HK-2 (cell line): ENCODE measurements at regions not wholly inside any gene's neighbourhood (a gene's known extent, or its start where the extent isn't known, plus 50 kb on each side); places are given as distances from the start of the nearest gene placed in this dataset.
"Not testable (repeated sequence)": the region's sequence is repeated elsewhere in the genome, so short reads cannot be mapped to it uniquely, and the experiment has no call there.

Experiments
- DNase-seq: peaks from one replicate; pipeline ENCODE4 v3.0.0-alpha.2; 2018; ENCODE audit not compliant: unreplicated experiment

- no peak for DNase-seq
Measured at GRCh38 chr18:60202708-60203107, 169.9 kb downstream of the MC4R start.

DNA sequence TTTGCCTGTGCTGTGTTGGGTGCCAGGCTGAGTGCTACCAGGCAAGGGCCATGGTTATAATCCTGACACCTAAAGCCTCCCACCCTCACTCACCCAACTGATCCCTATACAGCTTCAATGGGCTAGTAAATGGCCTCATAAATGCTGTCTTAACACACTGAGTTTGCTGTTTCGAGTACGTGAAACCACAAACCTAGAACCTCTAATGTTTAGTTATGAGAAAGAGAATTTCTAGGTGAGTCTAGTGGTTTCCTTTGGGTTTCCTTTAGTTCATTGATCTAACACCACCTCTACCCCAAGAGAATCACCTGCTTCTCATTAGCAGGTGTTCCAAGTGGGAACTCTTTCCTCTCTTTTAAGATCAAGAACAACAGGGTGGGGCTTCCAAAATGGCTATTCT, 172.0 kb downstream of the MC4R start:
- no peak for DNase-seq

DNA sequence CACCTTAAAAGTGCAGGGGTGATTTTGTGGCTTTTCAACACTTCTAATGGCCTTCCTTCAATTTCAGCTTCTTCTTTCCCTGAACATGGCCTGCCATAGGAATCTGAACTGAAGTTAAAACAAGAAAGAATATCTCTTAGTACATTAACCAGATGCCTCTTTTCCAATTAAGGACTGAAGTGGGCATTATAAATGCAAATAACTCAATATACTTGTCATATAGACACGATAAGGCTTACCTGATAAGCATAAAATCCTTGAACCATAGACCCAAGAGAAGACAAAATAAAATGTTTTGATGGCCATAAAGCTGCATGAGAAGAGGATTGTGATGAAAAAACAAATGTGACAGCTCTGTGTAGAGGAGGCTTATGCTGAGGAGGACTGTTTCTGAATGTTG, 173.1 kb downstream of the MC4R start:
- no peak for DNase-seq

DNA sequence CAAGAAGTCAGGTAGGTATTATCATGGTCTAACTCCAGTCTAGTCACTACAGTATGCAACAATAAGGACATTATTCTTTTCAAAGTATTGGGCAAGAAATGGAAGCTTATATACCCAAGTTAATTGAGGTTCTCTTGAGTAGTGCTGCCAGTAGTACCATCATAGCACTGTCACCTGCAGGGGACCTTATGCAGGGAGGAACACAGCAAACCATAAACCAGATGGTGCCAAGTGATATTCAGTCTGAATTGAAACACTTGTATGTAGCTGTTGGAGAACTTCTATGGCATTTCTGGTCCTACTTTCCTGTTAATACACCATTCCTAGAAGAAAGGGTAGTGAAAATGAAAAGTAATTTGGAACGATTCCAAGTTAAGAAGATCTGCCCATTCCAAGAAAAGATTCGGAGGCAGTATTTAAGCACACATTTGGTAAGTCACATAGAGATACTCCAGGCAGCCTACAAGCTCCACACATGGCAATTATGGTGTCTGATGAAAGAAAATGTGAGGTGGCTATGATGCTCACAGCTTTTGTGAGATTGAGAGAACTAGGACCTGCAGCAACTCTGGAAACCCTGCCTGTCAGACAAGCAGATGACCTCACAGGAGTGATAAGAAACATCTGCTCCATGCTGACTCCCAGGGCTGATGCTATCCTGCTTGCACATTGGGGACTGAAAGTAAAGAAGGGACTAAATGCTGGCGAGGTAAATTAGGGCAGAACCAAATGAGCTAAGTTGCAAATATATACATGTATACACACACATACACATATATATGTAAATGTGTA, 174.7 kb downstream of the MC4R start:
- no peak for DNase-seq

- no peak for DNase-seq
Measured at GRCh38 chr18:60196836-60197606, 175.6 kb downstream of the MC4R start.

- DNase-seq = no peak
Measured at GRCh38 chr18:60193780-60194179, 178.8 kb downstream of the MC4R start.

- DNase-seq = no peak
Measured at GRCh38 chr18:60191926-60192325, 180.6 kb downstream of the MC4R start.

DNA sequence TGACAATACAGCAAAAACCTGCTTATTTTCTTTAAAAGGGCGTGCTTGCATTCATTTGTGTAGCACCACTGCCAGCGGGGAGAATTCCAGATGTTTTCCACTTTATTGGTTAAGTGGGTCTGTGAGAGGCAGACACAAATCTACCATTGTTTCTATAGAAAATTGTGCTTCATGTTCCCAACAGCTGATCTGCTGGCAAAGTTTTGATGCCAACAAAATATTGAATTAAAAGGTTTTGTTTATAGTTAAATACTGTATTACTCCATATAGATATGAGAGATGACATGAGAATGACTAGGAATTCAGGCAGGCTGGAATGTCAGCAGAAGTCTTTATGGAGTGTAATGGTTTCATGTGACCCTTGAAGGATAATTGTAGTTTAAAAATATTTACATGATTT, 182.7 kb downstream of the MC4R start:
- DNase-seq = no peak

DNA sequence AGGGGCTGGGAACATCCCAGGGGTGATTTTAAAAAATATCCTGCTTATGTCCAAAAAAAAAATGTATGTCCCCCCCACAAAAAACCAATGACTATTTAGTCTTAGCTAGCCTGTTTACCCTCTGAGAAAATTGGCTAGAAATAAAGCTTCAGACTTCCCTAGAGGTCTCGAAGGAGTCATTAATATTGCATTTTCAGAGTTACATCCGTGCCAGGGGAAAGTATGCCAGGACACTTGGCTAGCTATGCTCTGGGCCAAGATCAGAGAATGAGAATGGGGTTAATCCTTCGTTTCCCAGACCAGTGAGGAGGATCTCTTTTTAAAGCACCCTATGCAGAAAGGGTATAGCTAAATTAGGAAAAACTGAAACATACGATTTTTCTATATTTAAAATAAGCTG, 183.6 kb downstream of the MC4R start:
- DNase-seq = no peak

DNA sequence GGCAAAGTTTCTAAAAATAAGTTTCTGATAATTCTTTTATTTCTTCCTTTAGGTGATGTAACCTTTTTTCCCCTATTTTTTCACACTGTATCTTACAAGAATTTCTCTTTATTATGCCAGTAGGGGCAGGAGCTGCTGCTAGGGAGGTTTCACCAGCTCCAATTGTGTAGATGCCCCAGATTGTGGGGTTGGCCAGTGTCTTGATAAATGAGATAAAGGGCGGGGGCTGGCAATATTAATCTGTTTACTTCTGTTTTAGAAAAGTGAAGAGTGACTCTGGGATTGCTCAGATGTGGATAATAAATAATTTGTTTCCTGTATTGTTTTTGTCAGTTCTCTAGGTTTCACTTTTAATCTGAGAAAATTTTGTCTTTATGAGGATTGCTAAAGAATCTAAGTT, 190.4 kb downstream of the MC4R start:
- DNase-seq = no peak

DNA sequence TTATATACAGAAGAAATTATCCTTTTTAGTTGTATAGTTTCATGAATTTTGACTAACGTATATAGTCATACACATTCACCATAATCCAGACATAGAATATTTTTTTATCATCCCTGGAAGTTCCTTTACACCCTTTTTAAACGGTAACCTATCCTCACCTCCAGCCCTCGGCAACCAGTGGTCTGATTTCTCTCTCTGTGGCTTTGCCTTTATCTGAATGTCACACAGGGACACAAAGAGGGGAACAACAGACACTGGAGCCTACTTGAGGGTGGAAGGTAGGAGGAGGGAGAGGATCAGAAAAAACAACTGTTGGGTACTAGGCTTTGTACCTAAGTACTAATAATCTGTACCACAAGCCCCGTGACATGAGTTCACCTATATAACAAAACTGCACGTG, 191.9 kb downstream of the MC4R start:
- DNase-seq = no peak

DNA sequence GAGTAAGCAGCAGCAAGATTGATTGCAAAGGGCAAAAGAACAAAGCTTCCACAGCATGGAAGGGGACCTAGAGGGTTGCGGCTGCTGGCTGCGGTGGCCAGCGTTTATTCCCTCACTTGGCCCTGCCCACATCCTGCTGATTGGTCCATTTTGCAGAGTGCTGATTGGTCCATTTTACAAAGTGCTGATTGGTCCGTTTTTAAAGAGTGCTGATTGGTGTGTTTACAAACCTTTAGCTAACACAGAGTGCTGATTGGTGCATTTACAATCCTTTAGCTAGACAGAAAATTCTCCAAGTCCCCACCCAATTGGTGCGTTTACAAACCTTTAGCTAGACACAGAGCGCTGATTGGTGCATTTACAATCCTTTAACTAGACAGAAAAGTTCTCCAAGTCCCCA, 194.4 kb downstream of the MC4R start:
- not testable (repeated sequence) for DNase-seq

DNA sequence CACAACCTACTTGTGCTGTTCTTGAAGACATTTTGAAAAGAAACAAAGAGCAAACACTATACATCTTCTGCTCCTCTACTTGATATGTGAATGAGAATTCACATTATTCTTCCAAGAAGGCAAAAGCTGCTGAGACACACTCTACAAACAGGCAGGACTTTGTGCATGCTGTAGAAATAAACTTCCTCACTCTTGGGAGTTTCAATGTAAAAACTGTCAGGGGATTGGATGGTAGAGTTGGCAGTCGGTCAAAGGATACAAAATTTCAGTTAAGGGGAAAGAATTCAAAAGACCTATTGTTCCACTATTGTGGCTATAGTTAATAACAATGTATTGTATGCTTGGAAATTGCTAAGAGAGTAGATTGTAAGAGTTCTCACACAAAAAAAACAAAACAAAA, 196.3 kb downstream of the MC4R start:
- DNase-seq = no peak

DNA sequence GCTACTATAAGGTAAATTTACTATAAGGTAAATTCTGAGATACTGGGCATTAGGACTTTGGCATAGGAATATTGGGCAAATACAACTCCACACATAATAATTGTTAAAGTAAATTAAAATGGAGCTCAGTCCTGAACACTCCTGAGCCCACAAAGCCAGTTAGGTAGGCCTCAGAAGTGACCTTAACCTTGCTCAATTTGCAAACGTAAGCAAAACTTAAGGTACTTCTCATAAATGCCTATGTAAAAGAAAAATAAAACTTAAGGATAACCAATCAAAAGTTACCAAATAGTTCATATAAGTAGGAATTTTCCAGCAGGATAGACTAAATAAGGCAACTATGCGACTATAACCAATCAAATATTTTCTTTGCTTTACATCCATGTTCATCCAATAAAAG, 197.7 kb downstream of the MC4R start:
- no peak for DNase-seq

DNA sequence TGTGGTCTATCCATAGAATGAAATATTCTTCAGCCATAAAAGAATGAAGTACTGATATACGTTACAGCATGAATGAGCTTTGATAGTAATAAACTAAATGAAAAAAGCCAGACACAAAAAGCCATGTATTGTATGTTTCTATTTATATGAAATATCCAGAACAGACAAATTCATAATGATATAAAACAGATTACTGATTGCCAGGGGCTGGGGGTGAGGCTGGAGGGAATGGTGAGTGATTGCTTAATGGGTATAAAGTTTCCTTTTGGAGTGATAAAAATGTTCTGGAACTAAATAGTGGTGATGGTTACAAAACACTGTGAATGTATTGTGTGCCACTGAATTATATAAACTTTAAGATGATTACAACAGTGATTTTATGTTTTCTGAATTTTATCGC, 200.5 kb downstream of the MC4R start:
- no peak for DNase-seq

DNA sequence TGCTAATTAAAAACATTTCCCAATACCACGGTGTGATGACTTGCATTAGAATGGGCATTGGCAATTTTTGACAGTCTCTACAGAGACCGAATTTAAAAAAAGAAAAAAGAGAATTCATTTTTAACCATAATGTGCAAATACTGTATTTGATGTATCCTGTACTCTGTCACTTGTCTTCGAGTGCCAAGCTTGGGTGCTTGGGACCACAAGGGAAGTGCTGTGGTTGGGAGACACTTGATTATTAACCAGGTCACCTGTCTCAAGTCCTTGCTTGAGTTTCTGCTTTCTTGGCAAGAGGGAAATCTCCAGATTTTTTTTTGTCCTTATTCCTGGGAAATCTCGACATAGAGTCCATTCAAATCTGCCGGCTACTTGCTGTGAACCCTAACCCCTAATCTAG, 209.0 kb downstream of the MC4R start:
- DNase-seq = no peak

- no peak for DNase-seq
Measured at GRCh38 chr18:60162388-60162787, 210.2 kb downstream of the MC4R start.

GRCh38 chr18:60157810-60158209, 214.8 kb downstream of the MC4R start:
- DNase-seq = no peak

DNA sequence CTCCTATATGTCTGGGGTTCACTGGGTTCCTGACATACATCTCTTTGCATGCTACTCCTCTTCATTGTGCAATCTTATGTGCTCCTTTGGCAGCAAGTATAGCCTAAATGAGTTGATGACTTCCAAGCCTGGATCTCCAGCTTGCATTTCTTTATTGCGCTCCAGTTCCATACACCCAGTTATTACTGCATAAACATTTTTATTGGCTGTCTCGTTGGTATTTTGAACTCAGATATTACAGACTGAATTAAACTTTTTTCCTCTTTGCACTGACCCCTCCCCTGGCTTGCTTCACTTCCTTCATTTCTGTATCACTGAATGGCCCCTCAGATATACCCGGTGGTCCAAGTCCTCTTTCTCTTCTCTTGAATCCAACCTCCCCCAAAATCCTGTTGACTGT, 219.2 kb downstream of the MC4R start:
- DNase-seq = no peak

DNA sequence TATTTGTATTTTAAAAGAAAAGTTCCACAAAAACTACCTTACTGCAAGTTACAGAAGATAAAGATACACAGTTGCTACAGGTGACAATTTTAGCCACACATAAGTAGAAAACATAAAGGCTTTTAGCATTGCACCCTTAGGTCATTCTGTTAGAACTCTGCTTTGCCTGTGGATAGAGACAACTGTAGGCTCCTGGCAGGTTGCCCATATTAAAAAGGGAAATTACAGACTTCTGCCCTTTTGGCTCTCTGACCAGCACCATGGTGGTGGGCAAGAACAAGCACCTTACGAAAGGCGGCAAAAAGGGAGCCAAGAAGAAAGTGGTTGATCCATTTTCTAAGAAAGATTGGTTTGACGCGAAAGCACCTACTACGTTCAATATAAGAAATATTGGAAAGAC, 223.3 kb downstream of the MC4R start:
- no peak for DNase-seq

DNA sequence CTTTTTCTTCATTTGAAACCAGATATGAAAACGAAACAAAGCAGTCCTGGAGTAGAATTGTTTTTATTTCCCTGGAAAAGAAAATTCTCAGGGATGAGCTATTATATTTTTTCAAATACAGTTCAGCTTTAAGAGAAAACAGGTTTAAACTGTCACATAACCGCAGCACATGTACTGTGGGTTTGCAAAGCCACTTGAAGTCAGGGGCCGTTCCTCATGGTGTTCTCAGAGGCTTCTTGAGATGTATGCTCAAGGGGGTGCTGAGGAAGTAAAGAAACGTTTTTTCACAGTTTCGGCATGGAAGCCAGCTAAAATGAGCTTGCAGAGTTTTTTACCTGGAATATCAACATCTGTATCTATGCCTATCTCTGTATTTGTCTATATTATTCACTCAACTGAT, 225.3 kb downstream of the MC4R start:
- no peak for DNase-seq

- no peak for DNase-seq
Measured at GRCh38 chr18:60146220-60146960, 226.2 kb downstream of the MC4R start.

- DNase-seq = no peak
Measured at GRCh38 chr18:60145776-60146175, 226.8 kb downstream of the MC4R start.
